Naive thymus-derived CD8-positive, alpha-beta T cell (primary cell): ENCODE measurements at regions not wholly inside any gene's neighbourhood (a gene's known extent, or its start where the extent isn't known, plus 50 kb on each side); places are given as distances from the start of the nearest gene placed in this dataset.
"Not testable (repeated sequence)": the region's sequence is repeated elsewhere in the genome, so short reads cannot be mapped to it uniquely, and the experiment has no call there.

Experiments
- ATAC-seq, 2 donors: fragments of 150-1000 bp; cut with Tn5 transposase in 1 of 2; sonication (Bioruptor Pico), chemical (Tn5 transposase) in 1 of 2; 1 replicate in 1 of 2; 2 replicates in 1 of 2; pipeline ENCODE4 v1.10.0; 2021; ENCODE audit warnings: mild to moderate bottlenecking in 2 of 2, moderate library complexity in 2 of 2
- POLR2A ChIA-PET: fragments of 350-600 bp; sonication (Branson Sonifier 250); formaldehyde crosslinking; loops from one replicate; lab custom pipeline; 2021; ENCODE audit warnings: antibody characterized with exemption; lab: Charles Lee
- DNase-seq, 10 donors: peaks; one replicate each; pipeline versions ENCODE4 v3.0.0 to v3.0.0-alpha.2; 2020 to 2022
- H3K27ac Mint-ChIP-seq, 10 donors: one replicate each; pipeline ENCODE4 v1.8.0; 2020 to 2022; ENCODE audit warnings: mild to moderate bottlenecking in 10 of 10, mixed read lengths in 10 of 10, moderate library complexity in 4 of 10, inconsistent platforms in 1 of 10
- H3K27me3 Mint-ChIP-seq, 5 donors: one replicate each; pipeline ENCODE4 v1.8.0; 2021 to 2022; ENCODE audit warnings: mixed read lengths in 5 of 5
- H3K36me3 Mint-ChIP-seq, 3 donors: one replicate each; pipeline ENCODE4 v1.8.0; 2020 to 2022; ENCODE audit warnings: mixed read lengths in 3 of 3, mild to moderate bottlenecking in 2 of 3, inconsistent platforms in 1 of 3
- H3K4me1 Mint-ChIP-seq, 4 donors: one replicate each; pipeline ENCODE4 v1.8.0; 2021 to 2022; ENCODE audit warnings: mixed read lengths in 4 of 4
- H3K4me3 Mint-ChIP-seq, 10 donors: one replicate each; pipeline ENCODE4 v1.8.0; 2020 to 2022; ENCODE audit warnings: mild to moderate bottlenecking in 10 of 10, mixed read lengths in 10 of 10, moderate library complexity in 6 of 10, inconsistent platforms in 1 of 10
- H3K9me3 Mint-ChIP-seq, 9 donors: one replicate each; pipeline ENCODE4 v1.8.0; 2020 to 2022; ENCODE audit warnings: mixed read lengths in 9 of 9, mild to moderate bottlenecking in 3 of 9, inconsistent platforms in 1 of 9, moderate library complexity in 1 of 9

- ATAC-seq (no peak), DNase-seq (no peak)
- H3K4me3 Mint-ChIP-seq, result no peak overlapping the region
- peaks cover 0 to 8% (median 0%) of the 10 kb centered on the region in 9 donors for H3K9me3 Mint-ChIP-seq
- no peak overlapping the region for H3K27ac Mint-ChIP-seq
- no peaks in the 10 kb centered on the region for H3K4me1 Mint-ChIP-seq
- no peaks in the 10 kb centered on the region for H3K36me3 Mint-ChIP-seq
- POLR2A ChIA-PET, result no interaction called here
- peaks cover 2 to 17% (median 15%) of the 10 kb centered on the region in 5 donors for H3K27me3 Mint-ChIP-seq
Measured at GRCh38 chr11:7874056-7874455, 57.0 kb downstream of the OR10A6 start.

- Mint-ChIP-seq H3K27me3 (peaks cover 5 to 17% (median 15%) of the 10 kb centered on the region in 5 donors), H3K27ac (no peak overlapping the region), H3K4me3 (no peak overlapping the region), H3K4me1 (no peaks in the 10 kb centered on the region), H3K9me3 (peaks cover 0 to 8% (median 0%) of the 10 kb centered on the region in 9 donors), H3K36me3 (peaks cover 0 to 5% (median 0%) of the 10 kb centered on the region in 3 donors)
- ATAC-seq (no peak), DNase-seq (no peak)
- POLR2A ChIA-PET, result no interaction called here
Measured at GRCh38 chr11:7872890-7873289, 58.2 kb downstream of the OR10A6 start.

DNA sequence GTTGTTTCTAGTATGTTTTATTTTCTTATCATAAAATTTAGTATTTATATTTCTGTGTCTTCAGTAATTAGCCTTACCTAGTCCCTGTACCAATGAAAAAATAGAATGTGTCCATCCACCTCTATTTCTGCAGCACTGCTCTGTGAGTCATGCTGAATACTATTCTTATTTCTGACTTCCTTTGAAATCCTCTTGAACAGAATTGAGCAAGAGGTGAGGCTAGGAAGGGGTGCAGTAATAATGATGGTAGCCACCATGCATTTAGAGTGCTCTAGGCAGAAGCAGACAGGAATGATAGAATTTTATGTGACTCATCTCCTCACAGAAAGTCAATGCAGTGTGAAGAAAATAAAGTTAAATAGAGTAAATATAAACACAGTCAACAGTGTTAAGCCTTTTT is 60.0 kb downstream of the OR10A6 start:
- POLR2A ChIA-PET, result no interaction called here
- peaks cover 5 to 19% (median 15%) of the 10 kb centered on the region in 5 donors for H3K27me3 Mint-ChIP-seq
- no peaks in the 10 kb centered on the region for H3K4me1 Mint-ChIP-seq
- peaks cover 0 to 5% (median 0%) of the 10 kb centered on the region in 3 donors for H3K36me3 Mint-ChIP-seq
- H3K27ac Mint-ChIP-seq, result no peak overlapping the region
- peaks cover 0 to 9% (median 0%) of the 10 kb centered on the region in 9 donors for H3K9me3 Mint-ChIP-seq
- ATAC-seq (no peak), DNase-seq (no peak)
- H3K4me3 Mint-ChIP-seq, result no peak overlapping the region

- ATAC-seq (no peak), DNase-seq (no peak)
- peaks cover 0 to 9% (median 0%) of the 10 kb centered on the region in 9 donors for H3K9me3 Mint-ChIP-seq
- H3K4me1 Mint-ChIP-seq, result no peaks in the 10 kb centered on the region
- H3K36me3 Mint-ChIP-seq, result peaks cover 0 to 5% (median 0%) of the 10 kb centered on the region in 3 donors
- H3K4me3 Mint-ChIP-seq, result no peak overlapping the region
- POLR2A ChIA-PET, result no interaction called here
- peaks cover 5 to 15% (median 14%) of the 10 kb centered on the region in 5 donors for H3K27me3 Mint-ChIP-seq
- H3K27ac Mint-ChIP-seq, result no peak overlapping the region
Measured at GRCh38 chr11:7869467-7869866, 61.6 kb downstream of the OR10A6 start.

GRCh38 chr11:7861292-7861691 is 64.5 kb upstream of the OR5P2 start:
- ATAC-seq, POLR2A ChIA-PET, H3K27ac Mint-ChIP-seq, H3K9me3 Mint-ChIP-seq, H3K4me1 Mint-ChIP-seq, H3K4me3 Mint-ChIP-seq, DNase-seq, H3K36me3 Mint-ChIP-seq: not testable (repeated sequence)
- H3K27me3 Mint-ChIP-seq, result peaks cover under 1 to 15% (median 9%) of the 10 kb centered on the region in 5 donors

GRCh38 chr11:7860844-7861243 is 64.1 kb upstream of the OR5P2 start:
- H3K36me3 Mint-ChIP-seq, DNase-seq, H3K4me1 Mint-ChIP-seq, ATAC-seq, POLR2A ChIA-PET, H3K9me3 Mint-ChIP-seq, H3K4me3 Mint-ChIP-seq: not testable (repeated sequence)
- peak overlapping the region in 1 of 10 donors; percentile 29 for H3K27ac Mint-ChIP-seq
- peaks cover 4 to 19% (median 12%) of the 10 kb centered on the region in 5 donors for H3K27me3 Mint-ChIP-seq

- Mint-ChIP-seq H3K27ac (no peak overlapping the region), H3K9me3 (peaks cover 0 to 4% (median 0%) of the 10 kb centered on the region in 9 donors), H3K4me1 (no peaks in the 10 kb centered on the region), H3K36me3 (peaks cover 0 to 5% (median 2%) of the 10 kb centered on the region in 3 donors), H3K27me3 (peaks cover 4 to 28% (median 14%) of the 10 kb centered on the region in 5 donors), H3K4me3 (no peak overlapping the region)
- POLR2A ChIA-PET, result no interaction called here
- DNase-seq, result no peak
- ATAC-seq, result no peak
Measured at GRCh38 chr11:7858006-7858405, 61.3 kb upstream of the OR5P2 start.

DNA sequence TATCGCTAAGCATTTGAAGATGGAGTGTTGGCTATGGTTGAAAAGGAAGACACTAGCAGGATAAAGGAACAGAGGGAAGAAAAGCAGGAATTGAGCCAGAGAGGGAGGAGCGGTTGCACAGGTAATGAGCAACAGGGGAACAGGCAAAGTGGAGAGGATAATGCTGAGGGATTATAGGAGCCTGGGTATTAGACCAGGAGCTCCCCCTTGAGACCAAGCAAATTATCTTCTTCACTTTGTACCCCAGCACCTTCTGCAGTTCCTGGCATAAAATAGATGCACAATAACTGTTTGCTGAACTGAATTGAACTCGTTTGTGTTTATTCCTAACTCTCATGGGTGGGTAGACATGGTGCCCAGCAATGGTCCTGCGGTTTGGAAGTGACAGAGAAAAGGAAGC is 54.6 kb upstream of the OR5P2 start:
- POLR2A ChIA-PET, result no interaction called here
- H3K4me3 Mint-ChIP-seq, result no peak overlapping the region
- no peaks in the 10 kb centered on the region for H3K4me1 Mint-ChIP-seq
- no peak overlapping the region for H3K27ac Mint-ChIP-seq
- ATAC-seq, result no peak
- peaks cover 4 to 33% (median 11%) of the 10 kb centered on the region in 5 donors for H3K27me3 Mint-ChIP-seq
- no peaks in the 10 kb centered on the region for H3K9me3 Mint-ChIP-seq
- DNase-seq, result no peak
- no peaks in the 10 kb centered on the region for H3K36me3 Mint-ChIP-seq

GRCh38 chr11:7849018-7849417 is 52.3 kb upstream of the OR5P2 start:
- no peak for ATAC-seq
- Mint-ChIP-seq H3K9me3 (no peaks in the 10 kb centered on the region), H3K27ac (no peak overlapping the region), H3K4me3 (no peak overlapping the region), H3K27me3 (peaks cover 2 to 19% (median 6%) of the 10 kb centered on the region in 5 donors), H3K4me1 (no peaks in the 10 kb centered on the region), H3K36me3 (no peaks in the 10 kb centered on the region)
- POLR2A ChIA-PET, result no interaction called here
- no peak for DNase-seq
